ENCODE measurements at regions not wholly inside any gene's neighbourhood (a gene's known extent, or its start where the extent isn't known, plus 50 kb on each side); places are given as distances from the start of the nearest gene placed in this dataset.
A peak's percentile ranks its signal among the peaks of the same experiment; 100 is the strongest.

- Histone ChIP-seq H3K27ac (ENCODE audit: low read depth) (no peak overlapping the region), H3K4me3 (no peak overlapping the region), H3K27me3 (ENCODE audit: insufficient read depth) (no peaks in the 10 kb centered on the region), H3K4me1 (ENCODE audit: insufficient read depth) (no peaks in the 10 kb centered on the region), H4K20me1 (replicated peaks; ENCODE audit: insufficient read depth) (no peaks in the 10 kb centered on the region), H3K36me3 (ENCODE audit: insufficient read depth) (no peaks in the 10 kb centered on the region), H3F3A (replicated peaks; ENCODE audit: low read depth) (no peaks in the 10 kb centered on the region), H3K9me2 (ENCODE audit: insufficient read depth) (no peaks in the 10 kb centered on the region), H3K79me2 (replicated peaks; ENCODE audit: insufficient read depth) (no peaks in the 10 kb centered on the region), H3K4me2 (no peak overlapping the region), H2AFZ (peak overlapping the region; percentile 47; the same call in 1 of the 2 replicates)
- Mint-ChIP-seq H3K4me3 (no peak overlapping the region), H3K9me3 (no peaks in the 10 kb centered on the region), H3K36me3 (ENCODE audit: low read depth) (no peaks in the 10 kb centered on the region), H3K27ac (no peak overlapping the region), H3K4me1 (no peaks in the 10 kb centered on the region; the same call in 2 of the 3 replicates), H3K27me3 (ENCODE audit: insufficient read depth, low read depth, poor library complexity) (no peaks in the 10 kb centered on the region)
- no peak for TF ChIP-seq CTCF (conservative IDR thresholded peaks at IDR 0.05; ENCODE audit: low read depth in 2 of 2)
- TF ChIP-seq NANOG (IDR thresholded peaks at IDR 0.05; ENCODE audit: borderline replicate concordance), result no peak
- no peak for TF ChIP-seq STAT1 (IDR thresholded peaks at IDR 0.05; ENCODE audit: unreplicated experiment)
- no peak for TF ChIP-seq ZNF462 (CRISPR knock-in tag; IDR thresholded peaks at IDR 0.05)
- no peak for TF ChIP-seq REST (IDR thresholded peaks at IDR 0.05; ENCODE audit: unreplicated experiment)
- no peak for TF ChIP-seq ZNF331 (CRISPR knock-in tag; IDR thresholded peaks at IDR 0.05; ENCODE audit: low read depth)
- TF ChIP-seq CREB1 (CRISPR knock-in tag; IDR thresholded peaks at IDR 0.05; ENCODE audit: low read depth), result no peak
- no peak for TF ChIP-seq JUNB (IDR thresholded peaks at IDR 0.05; ENCODE audit: unreplicated experiment)
- TF ChIP-seq ETS1 (IDR thresholded peaks at IDR 0.05), result no peak
- TF ChIP-seq ZNF114 (CRISPR knock-in tag; IDR thresholded peaks at IDR 0.05), result no peak
- no peak for TF ChIP-seq EZH2 (IDR thresholded peaks at IDR 0.05; ENCODE audit: low read depth, unreplicated experiment)
- TF ChIP-seq POLR2AphosphoS5 (IDR thresholded peaks at IDR 0.05; ENCODE audit: low read depth), result no peak
- no peak for TF ChIP-seq EZH2phosphoT487 (IDR thresholded peaks at IDR 0.05; ENCODE audit: unreplicated experiment)
- no peak for DNase-seq (ENCODE audit: low spot score)
- ATAC-seq, result no peak
Measured at GRCh38 chr9:90311811-90312210, 330.8 kb downstream of the DIRAS2 start.

Data from GM23338 (cell line).